ENCODE measurements at regions not wholly inside any gene's neighbourhood (a gene's known extent, or its start where the extent isn't known, plus 50 kb on each side); places are given as distances from the start of the nearest gene placed in this dataset.

DNA sequence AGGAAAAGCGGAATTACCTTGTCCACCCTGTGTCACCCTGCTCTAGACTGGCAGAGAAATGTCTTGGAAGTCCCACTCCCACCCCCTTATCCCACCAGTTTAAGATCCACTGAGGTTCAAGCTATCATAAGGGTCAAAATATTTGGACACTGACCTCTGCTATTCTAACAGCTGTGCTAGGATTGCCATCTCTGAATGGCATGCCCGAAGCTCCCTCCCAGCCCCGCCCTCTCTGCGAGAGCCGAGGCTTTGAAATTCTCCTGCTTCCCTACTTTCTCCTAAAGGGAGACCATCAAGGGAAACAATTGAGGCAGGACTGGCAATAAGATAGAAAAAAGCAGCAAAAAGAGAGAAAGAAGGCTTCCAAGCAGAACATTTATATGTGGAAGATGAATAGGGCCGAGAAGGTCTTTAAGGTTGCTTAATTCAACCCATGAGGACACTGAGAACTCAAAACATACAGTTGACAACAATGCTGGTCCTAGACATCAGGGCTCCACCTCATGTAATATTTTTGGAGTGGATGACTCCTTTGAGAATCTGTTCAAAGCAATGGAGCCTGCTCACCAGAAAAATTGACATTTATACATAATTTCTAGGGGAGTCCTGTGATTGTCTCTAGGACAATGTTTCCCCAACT, 338.7 kb upstream of the F9 start:
- Histone ChIP-seq H3T11ph (ENCODE audit: low read length) (no peak overlapping the region), H3K4me1 (ENCODE audit: insufficient read depth, low read length) (no peaks in the 10 kb centered on the region; the same call in 1 of the 2 replicates), H3K27me3 (ENCODE audit: insufficient read depth, low read length) (peaks cover 64% of the 10 kb centered on the region; the same call in 1 of the 2 replicates), H4K20me1 (ENCODE audit: control insufficient read depth, insufficient read depth, insufficient read length) (no peaks in the 10 kb centered on the region), H4K91ac (ENCODE audit: insufficient read length, low read depth, low read length) (no peak overlapping the region), H2BK20ac (ENCODE audit: low read depth, low read length, poor library complexity, severe bottlenecking) (no peak overlapping the region), H3K4ac (ENCODE audit: low read depth, low read length) (no peak overlapping the region), H2AK5ac (ENCODE audit: insufficient read length, low read length) (no peak overlapping the region), H3K18ac (ENCODE audit: insufficient read length, low read depth, low read length) (no peak overlapping the region), H3K4me2 (ENCODE audit: insufficient read depth, insufficient read length, low read length) (no peak overlapping the region), H4K8ac (replicated peaks; ENCODE audit: insufficient read length, low read depth, low read length) (no peak overlapping the region), H3K9me3 (ENCODE audit: control insufficient read depth, low read depth, low read length) (no peaks in the 10 kb centered on the region), H3K23me2 (ENCODE audit: insufficient read length, low read depth, low read length, poor library complexity, severe bottlenecking) (peaks cover 6% of the 10 kb centered on the region), H3K79me2 (ENCODE audit: insufficient read depth, low read length) (no peaks in the 10 kb centered on the region), H2AFZ (ENCODE audit: low read length) (no peak overlapping the region), H2BK15ac (ENCODE audit: low read depth, low read length) (no peak overlapping the region), H3K14ac (ENCODE audit: insufficient read depth, low read length) (no peak overlapping the region), H4K5ac (ENCODE audit: insufficient read length, low read depth, low read length) (no peak overlapping the region), H3K27ac (ENCODE audit: insufficient read length, low read depth, low read length) (no peak overlapping the region), H2BK5ac (ENCODE audit: insufficient read length, low read length) (no peak overlapping the region), H3K79me1 (ENCODE audit: insufficient read depth, low read depth, low read length, poor library complexity, severe bottlenecking) (no peaks in the 10 kb centered on the region), H3K23ac (ENCODE audit: insufficient read length, low read depth, low read length) (no peak overlapping the region), H3K56ac (ENCODE audit: insufficient read length, low read depth, low read length) (no peak overlapping the region), H3K9ac (ENCODE audit: extremely low read depth, insufficient read length, low read length) (no peak overlapping the region), H2BK12ac (ENCODE audit: insufficient read length, low read depth, low read length) (no peak overlapping the region), H2BK120ac (ENCODE audit: low read depth, low read length, poor library complexity, severe bottlenecking) (no peak overlapping the region)
- Mint-ChIP-seq H3K36me3 (ENCODE audit: insufficient read depth in 1 of 3, low read depth in 3 of 3) (no peaks in the 10 kb centered on the region), H3K4me3 (no peak overlapping the region), H3K4me1 (peaks cover 13 to 19% of the 10 kb centered on the region in 2 experiments), H3K9me3 (peaks cover 0 to 3% of the 10 kb centered on the region in 2 experiments; a peak in 2 of 5 replicates), H3K27ac (no peak overlapping the region), H3K27me3 (ENCODE audit: low read depth) (peaks cover 98% of the 10 kb centered on the region)
- DNase-seq, result no peak
- no peak for TF ChIP-seq CTCF (conservative IDR thresholded peaks at IDR 0.05)
- WGBS (ENCODE audit: extremely low coverage, insufficient read length, low lambda C conversion rate), result no CpG with 5 or more reads among the region's 6 CpGs
